HG03097 (cell line): ENCODE measurements at regions not wholly inside any gene's neighbourhood (a gene's known extent, or its start where the extent isn't known, plus 50 kb on each side); places are given as distances from the start of the nearest gene placed in this dataset.
A peak's percentile ranks its signal among the peaks of the same experiment; 100 is the strongest.
"Not testable (repeated sequence)": the region's sequence is repeated elsewhere in the genome, so short reads cannot be mapped to it uniquely, and the experiment has no call there.

ENCODE experiments used
- ATAC-seq: cut with Tn5 transposase; IDR thresholded peaks from one replicate; pipeline ENCODE4 v1.9.1; 2021; ENCODE audit not compliant: unreplicated experiment, low FRiP score

- not testable (repeated sequence) for ATAC-seq
Measured at GRCh38 chr6:166846446-166847142, 109.8 kb downstream of the RNASET2 start.

DNA sequence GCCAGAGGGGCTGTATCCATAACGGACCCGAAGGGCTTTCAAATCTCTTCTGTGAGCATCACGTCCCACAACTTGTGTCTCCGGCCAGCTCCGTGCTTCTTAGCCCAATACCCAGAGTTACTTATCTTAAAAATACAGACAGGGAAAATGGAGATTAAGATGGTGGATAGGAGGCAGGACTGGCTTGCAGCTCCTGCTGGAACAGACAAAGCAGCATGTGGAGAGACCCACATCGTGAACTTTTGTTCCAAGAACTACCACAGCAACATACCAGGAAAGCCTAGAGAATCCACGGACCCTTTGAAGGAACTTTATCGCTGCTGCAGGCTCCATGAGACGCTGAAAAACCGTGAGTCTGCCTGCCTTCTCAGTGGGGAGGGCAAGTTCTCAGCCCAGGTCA, 113.7 kb downstream of the RNASET2 start:
- no peak for ATAC-seq

GRCh38 chr6:166841216-166841615, 115.1 kb downstream of the RNASET2 start:
- no peak for ATAC-seq

GRCh38 chr6:166839569-166839968, 116.8 kb downstream of the RNASET2 start:
- ATAC-seq: no peak

GRCh38 chr6:166838987-166839386, 117.4 kb downstream of the RNASET2 start:
- no peak for ATAC-seq

GRCh38 chr6:166836785-166837718, 119.3 kb downstream of the RNASET2 start:
- no peak for ATAC-seq

GRCh38 chr6:166834049-166834448, 122.3 kb downstream of the RNASET2 start:
- no peak for ATAC-seq

DNA sequence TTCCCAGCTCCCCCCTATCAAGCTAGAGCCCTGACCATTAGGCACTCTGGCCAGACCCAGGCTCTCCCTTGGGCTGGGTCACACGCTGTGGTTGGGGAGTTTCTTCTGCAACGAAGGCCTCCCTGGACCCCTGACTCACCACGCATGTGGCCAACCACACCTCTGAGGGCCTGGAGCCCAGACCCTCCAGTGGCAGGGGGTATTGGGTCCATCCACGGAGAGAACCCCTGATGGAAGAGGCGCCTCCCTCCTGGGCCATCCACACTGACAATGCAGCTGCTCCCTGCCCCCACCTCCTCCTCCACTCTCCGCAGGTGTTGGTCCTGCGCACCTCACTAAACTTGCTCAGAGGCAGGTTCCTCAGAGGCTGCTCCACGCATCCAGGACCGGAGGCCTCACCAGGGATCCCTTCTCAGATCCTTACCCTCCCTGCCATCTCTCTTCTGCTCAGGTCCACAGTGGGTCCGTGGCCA, 125.4 kb downstream of the RNASET2 start:
- no peak for ATAC-seq

GRCh38 chr6:166830185-166830890, 126.0 kb downstream of the RNASET2 start:
- ATAC-seq: peak; percentile 89

GRCh38 chr6:166826264-166826663, 130.1 kb downstream of the RNASET2 start:
- ATAC-seq: no peak

GRCh38 chr6:166825553-166826145, 130.7 kb downstream of the RNASET2 start:
- no peak for ATAC-seq

- ATAC-seq: no peak
Measured at GRCh38 chr6:166824880-166825250, 131.5 kb downstream of the RNASET2 start.

DNA sequence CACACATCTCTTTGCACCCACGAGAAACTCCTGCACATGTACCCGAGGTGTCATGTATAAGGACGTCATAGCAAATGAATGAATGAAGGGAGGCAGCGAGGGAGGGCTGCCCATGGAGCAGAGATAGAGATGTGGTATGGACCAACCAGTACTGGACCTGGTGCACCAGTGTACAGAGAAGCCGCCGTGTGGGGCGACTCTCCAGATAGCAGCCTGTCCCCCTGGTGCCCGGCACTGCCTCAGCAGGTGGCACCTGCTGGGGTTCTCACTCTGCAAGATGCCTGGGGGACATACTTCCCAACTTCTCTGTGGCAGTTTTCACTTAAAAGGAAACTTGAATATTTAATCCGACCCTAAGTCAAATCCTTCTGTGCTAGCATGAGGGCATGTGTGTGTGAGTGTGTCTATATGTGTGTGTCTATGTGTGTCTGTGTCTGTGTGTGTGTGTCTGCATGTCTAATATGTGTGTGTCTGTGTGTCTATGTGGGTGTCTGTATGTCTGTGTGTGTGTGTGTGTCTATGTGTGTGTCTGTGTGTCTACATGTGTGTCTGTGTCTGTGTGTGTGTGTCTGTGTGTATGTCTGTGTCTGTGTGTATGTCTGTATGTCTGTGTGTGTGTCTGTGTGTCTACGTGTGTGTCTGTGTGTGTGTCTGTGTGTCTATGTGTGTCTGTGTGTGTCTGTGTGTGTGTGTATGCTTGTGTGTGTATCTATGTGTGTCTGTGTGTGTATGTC, 132.0 kb downstream of the RNASET2 start:
- ATAC-seq: no peak

GRCh38 chr6:166822609-166823008, 133.7 kb downstream of the RNASET2 start:
- ATAC-seq: no peak

GRCh38 chr6:166820483-166820882, 135.9 kb downstream of the RNASET2 start:
- no peak for ATAC-seq

GRCh38 chr6:166820070-166820469, 136.3 kb downstream of the RNASET2 start:
- no peak for ATAC-seq

DNA sequence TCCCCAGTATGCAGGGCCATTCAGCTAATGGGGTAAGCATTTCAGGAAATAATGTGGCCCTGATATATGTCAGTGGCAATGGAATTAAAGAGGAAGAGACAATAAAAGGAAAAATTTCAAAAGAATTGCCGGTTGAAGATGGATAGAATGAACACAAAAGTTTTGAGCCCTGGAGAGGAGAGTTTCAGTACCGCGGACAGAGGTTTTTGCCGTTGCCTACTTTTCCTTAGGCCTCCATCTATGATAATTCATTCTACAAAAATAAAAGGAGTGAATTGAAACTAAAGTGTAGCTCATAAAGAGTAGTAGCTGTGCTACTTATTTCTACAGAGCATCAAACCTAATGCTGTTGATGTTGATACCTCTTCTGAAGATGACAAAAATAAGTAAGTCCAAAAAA, 140.7 kb downstream of the RNASET2 start:
- no peak for ATAC-seq

- ATAC-seq: no peak
Measured at GRCh38 chr6:166814390-166814789, 142.0 kb downstream of the RNASET2 start.

- no peak for ATAC-seq
Measured at GRCh38 chr6:166813461-166813860, 142.9 kb downstream of the RNASET2 start.

- ATAC-seq: no peak
Measured at GRCh38 chr6:166810864-166811263, 145.5 kb downstream of the RNASET2 start.
